IPS-11a (cell line): ENCODE measurements at regions not wholly inside any gene's neighbourhood (a gene's known extent, or its start where the extent isn't known, plus 50 kb on each side); places are given as distances from the start of the nearest gene placed in this dataset.
"Not testable (repeated sequence)": the region's sequence is repeated elsewhere in the genome, so short reads cannot be mapped to it uniquely, and the experiment has no call there.

Source experiments
- H3K4me3 ChIP-seq: one replicate; pipeline ENCODE4 v1.5.1; 2013; ENCODE audit warnings: low read depth, low read length, control low read depth

GRCh38 chr14:83713732-83714131, 1816.2 kb upstream of the FLRT2 start:
- no peak overlapping the region for H3K4me3 ChIP-seq

GRCh38 chr14:83714151-83714550, 1815.8 kb upstream of the FLRT2 start:
- no peak overlapping the region for H3K4me3 ChIP-seq

- not testable (repeated sequence) for H3K4me3 ChIP-seq
These were observed 1810.5 kb upstream of the FLRT2 start for GRCh38 chr14:83719435-83719834.

GRCh38 chr14:83733670-83734069, 1796.3 kb upstream of the FLRT2 start:
- H3K4me3 ChIP-seq: no peak overlapping the region

DNA sequence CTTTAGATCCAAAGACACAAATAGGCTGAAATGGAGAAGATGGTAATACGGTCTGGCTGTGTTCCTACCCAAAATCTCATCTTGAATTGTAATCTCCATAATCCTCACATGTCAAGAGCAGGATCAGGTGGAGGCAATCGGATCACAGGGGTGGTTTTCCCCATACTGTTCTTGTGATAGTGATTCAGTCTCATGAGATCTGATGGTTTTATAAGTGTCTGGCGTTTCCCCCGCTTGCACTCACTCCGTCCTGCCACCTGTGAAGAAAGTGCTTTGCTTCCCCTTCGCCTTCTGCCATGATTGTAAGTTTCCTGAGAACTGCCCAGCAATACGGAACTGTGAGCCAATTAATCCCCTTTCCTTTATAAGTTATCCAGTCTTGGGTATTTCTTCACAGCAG, 1795.5 kb upstream of the FLRT2 start:
- no peak overlapping the region for H3K4me3 ChIP-seq

DNA sequence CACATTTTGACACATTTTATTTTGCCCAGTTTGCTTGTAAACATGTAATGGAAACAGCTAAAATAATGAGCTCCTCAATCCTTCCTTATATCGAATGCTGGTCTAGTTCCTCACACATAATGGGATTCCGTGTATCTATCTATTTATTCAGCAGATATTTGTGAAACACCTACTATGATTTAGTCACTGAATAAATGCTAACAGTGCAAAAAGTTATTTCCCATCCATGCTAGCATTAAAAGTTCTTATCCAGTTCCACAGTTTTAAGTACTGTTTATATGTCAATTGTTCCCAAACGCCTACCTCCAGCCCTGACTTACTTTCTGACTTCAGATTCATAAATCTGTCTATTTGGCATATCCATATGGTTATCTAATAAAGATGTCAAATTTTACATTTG, 1788.7 kb upstream of the FLRT2 start:
- H3K4me3 ChIP-seq: no peak overlapping the region

GRCh38 chr14:83744224-83744623, 1785.7 kb upstream of the FLRT2 start:
- no peak overlapping the region for H3K4me3 ChIP-seq

- no peak overlapping the region for H3K4me3 ChIP-seq
These were observed 1785.1 kb upstream of the FLRT2 start for GRCh38 chr14:83744891-83745290.

- no peak overlapping the region for H3K4me3 ChIP-seq
These were observed 1783.6 kb upstream of the FLRT2 start for GRCh38 chr14:83746336-83746735.

- no peak overlapping the region for H3K4me3 ChIP-seq
These were observed 1772.0 kb upstream of the FLRT2 start for GRCh38 chr14:83757916-83758315.

GRCh38 chr14:83764656-83765599, 1765.0 kb upstream of the FLRT2 start:
- no peak overlapping the region for H3K4me3 ChIP-seq

DNA sequence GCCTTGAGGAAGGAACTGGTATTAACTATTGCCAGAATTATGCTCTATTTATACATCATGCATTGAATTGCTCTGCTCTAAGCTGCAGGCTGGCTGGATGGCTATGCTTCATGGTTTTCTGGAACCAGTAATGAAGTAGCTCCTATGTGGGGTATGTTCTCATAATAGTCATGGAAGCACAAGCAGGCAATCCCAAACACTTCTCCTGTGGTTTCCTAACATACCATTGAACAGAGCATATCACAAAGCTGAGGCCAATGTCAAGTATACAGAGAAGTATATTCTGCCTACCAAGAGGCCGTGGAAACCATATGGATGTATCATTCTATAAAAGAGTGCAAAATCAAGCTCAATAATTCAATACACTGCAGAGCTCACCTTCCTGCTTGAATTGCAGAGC, 1752.4 kb upstream of the FLRT2 start:
- no peak overlapping the region for H3K4me3 ChIP-seq

DNA sequence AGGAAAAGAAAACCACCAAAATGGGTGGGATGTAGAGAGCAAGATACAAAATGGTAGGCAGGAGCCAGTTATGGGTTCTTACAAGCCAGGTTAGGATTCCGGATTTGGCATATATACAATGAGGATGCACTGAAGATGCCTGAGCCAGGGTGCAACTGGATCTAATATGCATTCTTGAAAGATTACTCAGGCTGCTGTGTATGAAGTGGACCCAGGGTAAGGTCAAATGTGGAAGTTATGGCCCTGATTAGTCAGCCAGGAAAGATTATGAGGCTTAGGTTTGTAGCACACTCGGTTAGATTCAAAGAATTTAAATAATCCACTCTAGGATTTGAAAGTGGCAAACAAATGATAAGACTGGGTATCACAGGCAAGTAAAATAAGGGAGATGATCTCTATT, 1750.7 kb upstream of the FLRT2 start:
- H3K4me3 ChIP-seq: no peak overlapping the region

GRCh38 chr14:83780321-83780720, 1749.6 kb upstream of the FLRT2 start:
- H3K4me3 ChIP-seq: no peak overlapping the region

- no peak overlapping the region for H3K4me3 ChIP-seq
These were observed 1731.5 kb upstream of the FLRT2 start for GRCh38 chr14:83798421-83798820.

- no peak overlapping the region for H3K4me3 ChIP-seq
These were observed 1730.7 kb upstream of the FLRT2 start for GRCh38 chr14:83799233-83799632.

DNA sequence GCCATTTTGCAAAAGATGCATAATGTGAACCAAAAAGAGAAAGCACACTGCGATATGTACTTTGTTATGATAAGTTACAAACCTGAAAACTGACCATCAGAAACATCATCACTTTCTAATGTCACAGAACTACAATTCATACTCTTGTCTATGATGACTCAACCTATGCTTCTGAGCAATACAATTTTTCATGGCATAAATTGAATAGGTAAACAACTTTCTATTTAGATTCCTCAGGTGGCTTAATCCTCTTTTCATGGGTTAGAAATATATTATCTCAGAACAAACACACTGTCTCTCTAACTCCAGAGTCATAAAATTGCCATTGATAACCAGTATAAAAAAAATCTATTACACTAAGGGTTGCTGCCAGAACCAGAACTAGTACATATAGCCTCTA, 1715.0 kb upstream of the FLRT2 start:
- H3K4me3 ChIP-seq: no peak overlapping the region

DNA sequence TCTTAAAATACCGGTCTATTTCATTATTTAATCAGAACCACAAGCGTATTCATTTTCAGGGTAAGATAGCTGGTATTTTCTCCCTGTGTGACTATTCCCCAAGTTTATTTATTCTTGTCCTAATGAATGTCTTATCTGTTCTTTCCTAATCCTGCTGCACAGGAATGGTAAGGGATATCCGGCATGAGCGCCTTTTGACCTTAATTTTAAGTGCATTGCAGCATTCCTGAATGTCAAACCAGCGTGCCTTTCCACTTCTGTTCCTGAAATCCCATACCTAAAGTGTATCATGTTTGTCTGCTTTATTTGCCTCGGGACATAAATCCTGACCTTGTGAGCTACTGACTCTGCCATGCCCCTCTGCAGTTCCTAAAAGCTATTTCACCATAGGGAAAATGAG, 1713.2 kb upstream of the FLRT2 start:
- H3K4me3 ChIP-seq: no peak overlapping the region

DNA sequence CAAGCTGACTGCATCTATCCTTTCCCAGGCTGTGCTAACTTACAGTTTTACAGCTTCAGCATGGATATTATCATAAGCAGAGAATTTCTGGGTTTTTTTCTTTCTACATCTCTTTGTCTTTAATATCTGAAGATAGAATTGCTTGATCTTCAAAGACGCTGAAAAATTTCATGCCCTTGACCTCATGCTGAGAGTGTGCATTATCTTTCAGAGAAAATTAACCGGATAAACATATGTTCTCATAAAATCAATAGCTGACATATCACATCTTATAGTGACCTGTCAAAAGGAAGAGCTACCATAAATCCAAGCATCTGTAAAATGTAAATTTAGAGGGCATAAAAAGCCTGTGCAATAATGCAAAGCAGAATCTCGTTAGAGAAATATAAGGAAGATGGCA, 1704.1 kb upstream of the FLRT2 start:
- no peak overlapping the region for H3K4me3 ChIP-seq

- no peak overlapping the region for H3K4me3 ChIP-seq
These were observed 1703.1 kb upstream of the FLRT2 start for GRCh38 chr14:83826838-83827237.

- H3K4me3 ChIP-seq: no peak overlapping the region
These were observed 1702.6 kb upstream of the FLRT2 start for GRCh38 chr14:83827383-83827782.

DNA sequence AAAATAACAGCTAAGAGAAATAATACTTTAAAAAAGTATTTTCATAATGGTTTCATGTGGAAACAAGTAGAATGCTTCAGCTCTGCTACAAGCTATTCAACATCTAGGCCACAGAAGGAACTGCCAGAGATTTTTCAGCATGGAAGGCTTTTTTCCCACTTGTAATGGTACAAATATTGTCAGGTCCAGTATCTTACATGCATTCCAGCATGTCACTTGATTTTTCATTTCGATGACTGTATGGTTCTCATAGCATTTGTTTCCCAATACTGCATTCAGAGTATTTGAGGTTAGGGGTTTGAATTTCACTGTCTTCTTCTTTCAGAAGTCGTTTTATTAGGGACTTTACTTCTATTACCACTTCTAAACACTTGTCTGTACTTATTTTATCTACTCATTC, 1701.5 kb upstream of the FLRT2 start:
- H3K4me3 ChIP-seq: no peak overlapping the region

DNA sequence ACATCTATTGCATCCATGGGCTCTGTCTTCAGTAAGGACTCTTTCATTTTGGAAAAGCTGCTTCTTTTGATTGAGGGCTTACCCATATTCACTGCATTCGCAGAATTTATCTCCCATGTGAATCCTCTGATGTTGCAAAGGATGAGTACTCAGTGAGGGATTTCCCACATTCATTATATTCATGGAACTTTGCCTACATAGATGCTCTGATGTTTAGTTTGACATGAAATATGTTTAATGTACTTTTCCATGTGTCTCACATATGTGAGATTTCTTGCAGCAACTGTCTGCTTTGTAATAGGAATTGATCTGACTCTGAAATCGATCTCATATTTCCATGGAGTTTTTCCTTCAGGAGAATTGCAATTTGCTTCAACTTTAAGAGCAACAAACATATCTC, 1699.6 kb upstream of the FLRT2 start:
- no peak overlapping the region for H3K4me3 ChIP-seq
